Liver (tissue), 8 donors: ENCODE measurements at regions not wholly inside any gene's neighbourhood (a gene's known extent, or its start where the extent isn't known, plus 50 kb on each side); places are given as distances from the start of the nearest gene placed in this dataset.

Source experiments
- DNase-seq: peaks from one replicate; pipeline ENCODE4 v3.0.0-alpha.2; 2017; ENCODE audit warnings: low spot score
- H3K27ac ChIP-seq, 2 donors: one replicate each; pipeline ENCODE4 v1.7.0; 2013; ENCODE audit warnings: inconsistent platforms in 2 of 2, low read length in 2 of 2, control low read depth in 1 of 2, low read depth in 1 of 2, mild to moderate bottlenecking in 1 of 2
- H3K27me3 ChIP-seq, 4 donors: one replicate each; pipeline versions ENCODE4 v1.6.1 to v1.7.0; 2013; ENCODE audit warnings: low read length in 3 of 4, inconsistent platforms in 1 of 4, mild to moderate bottlenecking in 1 of 4, moderate library complexity in 1 of 4; ENCODE audit not compliant: control insufficient read depth in 4 of 4, insufficient read depth in 4 of 4
- H3K36me3 ChIP-seq, 4 donors: one replicate each; pipeline versions ENCODE4 v1.6.1 to v1.7.0; 2013; ENCODE audit warnings: low read length in 3 of 4, mild to moderate bottlenecking in 3 of 4, low read depth in 1 of 4, moderate library complexity in 1 of 4; ENCODE audit not compliant: control insufficient read depth in 4 of 4, insufficient read depth in 3 of 4
- H3K4me1 ChIP-seq, 4 donors: one replicate each; pipeline versions ENCODE4 v1.6.1 to v1.7.0; 2013; ENCODE audit warnings: low read length in 3 of 4, mild to moderate bottlenecking in 3 of 4, moderate library complexity in 1 of 4; ENCODE audit not compliant: control insufficient read depth in 4 of 4, insufficient read depth in 4 of 4
- H3K4me3 ChIP-seq, 3 donors: one replicate each; pipeline versions ENCODE4 v1.6.1 to v1.7.0; 2013; ENCODE audit warnings: low read length in 3 of 3, control low read depth in 1 of 3, low read depth in 1 of 3, mild to moderate bottlenecking in 1 of 3
- H3K9ac ChIP-seq, 2 donors: one replicate each; pipeline ENCODE4 v1.7.0; 2013; ENCODE audit warnings: low read length in 2 of 2, mild to moderate bottlenecking in 2 of 2, moderate library complexity in 2 of 2, control low read depth in 1 of 2, low read depth in 1 of 2
- H3K9me3 ChIP-seq, 4 donors: one replicate each; pipeline versions ENCODE4 v1.6.1 to v1.7.0; 2013; ENCODE audit warnings: low read length in 3 of 4; ENCODE audit not compliant: control insufficient read depth in 4 of 4
- ATF3 ChIP-seq: IDR thresholded peaks from 2 replicates; pipeline ENCODE4 v1.6.1; 2016; ENCODE audit warnings: antibody characterized with exemption
- CTCF ChIP-seq: fragments of 150-350 bp; IDR thresholded peaks from 2 replicates; pipeline ENCODE4 v1.5.1; 2017; ENCODE audit warnings: improper control_type of control experiment, low read depth, low read length; ENCODE audit not compliant: missing input control
- EGR1 ChIP-seq, 2 donors: IDR thresholded peaks; 2 replicates each; pipeline ENCODE4 v1.6.1; 2016 to 2018; ENCODE audit warnings: antibody characterized with exemption in 2 of 2, low read depth in 2 of 2
- FOXA1 ChIP-seq: IDR thresholded peaks from 2 replicates; pipeline ENCODE4 v1.6.1; 2016; ENCODE audit warnings: antibody characterized with exemption
- FOXA2 ChIP-seq: IDR thresholded peaks from 2 replicates; pipeline ENCODE4 v1.6.1; 2016; ENCODE audit warnings: antibody characterized with exemption
- GABPA ChIP-seq, 2 donors: IDR thresholded peaks in 1 of 2; conservative IDR thresholded peaks in 1 of 2; 2 replicates each; pipeline ENCODE4 v1.6.1; 2016; ENCODE audit warnings: antibody characterized with exemption in 2 of 2, mild to moderate bottlenecking in 1 of 2, moderate library complexity in 1 of 2
- HNF4A ChIP-seq, 2 donors: conservative IDR thresholded peaks; 2 replicates each; pipeline ENCODE4 v1.6.1; 2016; ENCODE audit warnings: antibody characterized with exemption in 2 of 2, mild to moderate bottlenecking in 2 of 2
- HNF4G ChIP-seq: IDR thresholded peaks from 2 replicates; pipeline ENCODE4 v1.6.1; 2016; ENCODE audit warnings: antibody characterized with exemption
- JUND ChIP-seq, 2 donors: IDR thresholded peaks; 2 replicates each; pipeline ENCODE4 v1.6.1; 2016; ENCODE audit warnings: antibody characterized with exemption in 2 of 2
- MAX ChIP-seq: IDR thresholded peaks from 2 replicates; pipeline ENCODE4 v1.6.1; 2016; ENCODE audit warnings: antibody characterized with exemption
- NR2F2 ChIP-seq: IDR thresholded peaks from 2 replicates; pipeline ENCODE4 v1.6.1; 2016; ENCODE audit warnings: antibody characterized with exemption
- RAD21 ChIP-seq, 2 donors: IDR thresholded peaks; 2 replicates each; pipeline ENCODE4 v1.6.1; 2016; ENCODE audit warnings: antibody characterized with exemption in 2 of 2, mild to moderate bottlenecking in 2 of 2
- RXRA ChIP-seq, 2 donors: IDR thresholded peaks; 2 replicates each; pipeline ENCODE4 v1.6.1; 2017 to 2018; ENCODE audit warnings: antibody characterized with exemption in 2 of 2, mild to moderate bottlenecking in 1 of 2
- SP1 ChIP-seq: IDR thresholded peaks from 2 replicates; pipeline ENCODE4 v1.6.1; 2018; ENCODE audit warnings: antibody characterized with exemption, mild to moderate bottlenecking
- TAF1 ChIP-seq: conservative IDR thresholded peaks from 2 replicates; pipeline ENCODE4 v1.6.1; 2016; ENCODE audit warnings: antibody characterized with exemption, mild to moderate bottlenecking
- YY1 ChIP-seq: IDR thresholded peaks from 2 replicates; pipeline ENCODE4 v1.6.1; 2016; ENCODE audit warnings: antibody characterized with exemption, mild to moderate bottlenecking
- ZBTB33 ChIP-seq: IDR thresholded peaks from 2 replicates; pipeline ENCODE4 v1.6.1; 2016; ENCODE audit warnings: antibody characterized with exemption
- WGBS: extraction: QIAGEN DNeasy Blood & Tissue Kit; methylation state at CpG from one replicate; pipeline ENCODE4 v1.1.7; 2013; 5-methylcytosine and 5-hydroxymethylcytosine counted together
- TF ChIP-seq, protein P1 (sequence below): IDR thresholded peaks from 2 replicates; pipeline ENCODE4 v1.6.1; 2016; ENCODE audit warnings: antibody characterized with exemption, mild to moderate bottlenecking
- donor health status: healthy.
- donor health status: healthy.
- donor health status: healthy.
- donor health status: healthy.
- donor health status: healthy.

DNA sequence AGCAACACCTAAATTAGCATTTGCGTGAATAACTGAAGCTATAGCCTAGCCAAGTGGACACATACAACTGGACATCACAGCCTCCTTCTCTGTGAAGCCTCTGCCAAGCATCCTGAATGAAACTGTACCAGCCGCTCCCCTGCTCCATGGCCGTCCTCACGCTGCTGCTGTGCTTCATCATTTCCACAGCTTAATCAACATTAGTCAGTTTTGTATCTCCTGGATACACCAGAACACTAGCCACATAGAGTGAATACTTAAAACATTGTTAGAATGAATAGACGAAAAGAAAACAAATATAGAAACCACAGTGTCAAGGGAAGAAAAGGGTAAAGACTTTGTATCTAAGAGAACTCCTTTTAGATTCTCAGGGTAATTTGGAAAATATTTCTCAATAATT, 1526.9 kb downstream of the EFNB2 start:
- Histone ChIP-seq H3K9ac (no peak overlapping the region), H3K4me3 (no peak overlapping the region), H3K27ac (no peak overlapping the region), H3K36me3 (no peaks in the 10 kb centered on the region), H3K9me3 (no peaks in the 10 kb centered on the region), H3K27me3 (no peaks in the 10 kb centered on the region), H3K4me1 (no peaks in the 10 kb centered on the region)
- WGBS, result 82% methylated on average over 5 of the region's 5 CpGs
- DNase-seq, result no peak
- TF ChIP-seq HNF4A (conservative IDR thresholded peaks at IDR 0.05) (no peak), JUND (IDR thresholded peaks at IDR 0.05) (no peak), HNF4G (no peak), FOXA2 (no peak), NR2F2 (no peak), CTCF (no peak), RAD21 (IDR thresholded peaks at IDR 0.05) (no peak), MAX (no peak), ZBTB33 (no peak), YY1 (no peak), SP1 (no peak), RXRA (IDR thresholded peaks at IDR 0.05) (no peak), TAF1 (no peak)
- TF ChIP-seq, protein P1, sequence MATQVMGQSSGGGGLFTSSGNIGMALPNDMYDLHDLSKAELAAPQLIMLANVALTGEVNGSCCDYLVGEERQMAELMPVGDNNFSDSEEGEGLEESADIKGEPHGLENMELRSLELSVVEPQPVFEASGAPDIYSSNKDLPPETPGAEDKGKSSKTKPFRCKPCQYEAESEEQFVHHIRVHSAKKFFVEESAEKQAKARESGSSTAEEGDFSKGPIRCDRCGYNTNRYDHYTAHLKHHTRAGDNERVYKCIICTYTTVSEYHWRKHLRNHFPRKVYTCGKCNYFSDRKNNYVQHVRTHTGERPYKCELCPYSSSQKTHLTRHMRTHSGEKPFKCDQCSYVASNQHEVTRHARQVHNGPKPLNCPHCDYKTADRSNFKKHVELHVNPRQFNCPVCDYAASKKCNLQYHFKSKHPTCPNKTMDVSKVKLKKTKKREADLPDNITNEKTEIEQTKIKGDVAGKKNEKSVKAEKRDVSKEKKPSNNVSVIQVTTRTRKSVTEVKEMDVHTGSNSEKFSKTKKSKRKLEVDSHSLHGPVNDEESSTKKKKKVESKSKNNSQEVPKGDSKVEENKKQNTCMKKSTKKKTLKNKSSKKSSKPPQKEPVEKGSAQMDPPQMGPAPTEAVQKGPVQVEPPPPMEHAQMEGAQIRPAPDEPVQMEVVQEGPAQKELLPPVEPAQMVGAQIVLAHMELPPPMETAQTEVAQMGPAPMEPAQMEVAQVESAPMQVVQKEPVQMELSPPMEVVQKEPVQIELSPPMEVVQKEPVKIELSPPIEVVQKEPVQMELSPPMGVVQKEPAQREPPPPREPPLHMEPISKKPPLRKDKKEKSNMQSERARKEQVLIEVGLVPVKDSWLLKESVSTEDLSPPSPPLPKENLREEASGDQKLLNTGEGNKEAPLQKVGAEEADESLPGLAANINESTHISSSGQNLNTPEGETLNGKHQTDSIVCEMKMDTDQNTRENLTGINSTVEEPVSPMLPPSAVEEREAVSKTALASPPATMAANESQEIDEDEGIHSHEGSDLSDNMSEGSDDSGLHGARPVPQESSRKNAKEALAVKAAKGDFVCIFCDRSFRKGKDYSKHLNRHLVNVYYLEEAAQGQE, result no peak

DNA sequence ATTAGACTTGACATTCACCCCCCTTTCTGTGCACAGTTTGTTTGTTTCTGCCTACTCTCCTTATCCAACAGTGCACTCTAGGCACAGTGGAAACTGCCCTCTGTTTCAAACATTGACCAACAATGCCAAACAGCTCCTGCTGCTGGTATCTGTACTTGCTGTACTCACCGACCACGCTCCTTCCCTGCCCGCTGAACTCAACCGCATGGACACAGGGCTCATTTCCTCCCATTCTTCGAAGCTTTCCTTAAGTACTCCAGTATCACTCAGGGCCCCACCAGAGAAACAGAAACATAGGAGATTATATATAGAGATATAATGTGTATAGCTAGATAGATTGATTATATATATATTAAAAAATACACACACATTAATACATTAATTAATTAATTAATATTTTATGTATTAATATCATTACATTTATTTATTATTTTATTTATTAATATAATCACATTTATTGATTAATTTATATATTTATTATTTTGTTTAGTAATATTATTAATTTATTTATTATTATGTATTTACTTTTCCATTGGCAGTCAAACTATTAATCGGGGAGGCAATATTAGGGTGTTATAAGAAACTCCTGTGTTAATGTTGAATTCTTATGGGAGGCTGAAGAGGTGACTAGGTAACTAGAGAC, 1528.2 kb downstream of the EFNB2 start:
- H3K27me3 ChIP-seq, result no peaks in the 10 kb centered on the region
- DNase-seq, result no peak
- no peak overlapping the region for H3K4me3 ChIP-seq
- no peaks in the 10 kb centered on the region for H3K36me3 ChIP-seq
- H3K4me1 ChIP-seq, result no peaks in the 10 kb centered on the region
- 77% methylated on average over 6 of the region's 6 CpGs for WGBS
- no peaks in the 10 kb centered on the region for H3K9me3 ChIP-seq
- TF ChIP-seq NR2F2, result no peak
- no peak for TF ChIP-seq EGR1 (IDR thresholded peaks at IDR 0.05; ENCODE audit: low read depth in 2 of 2)
- TF ChIP-seq JUND (IDR thresholded peaks at IDR 0.05), result no peak
- TF ChIP-seq TAF1, result no peak
- no peak for TF ChIP-seq YY1
- no peak for TF ChIP-seq SP1
- no peak for TF ChIP-seq FOXA1
- no peak for TF ChIP-seq GABPA (IDR thresholded peaks at IDR 0.05 in 1 of 2, conservative IDR thresholded peaks at IDR 0.05 in 1 of 2)
- TF ChIP-seq, protein P1, result no peak
- no peak for TF ChIP-seq ATF3
- TF ChIP-seq CTCF, result no peak
- no peak overlapping the region for H3K9ac ChIP-seq
- H3K27ac ChIP-seq, result no peak overlapping the region
